GM23338 (cell line): ENCODE measurements at regions not wholly inside any gene's neighbourhood (a gene's known extent, or its start where the extent isn't known, plus 50 kb on each side); places are given as distances from the start of the nearest gene placed in this dataset.

ENCODE experiments used
- ATAC-seq: fragments of 200-7000 bp; cut with Tn5 transposase; 3 replicates; pipeline ENCODE4 v1.9.1; 2020
- DNase-seq: peaks from one replicate; pipeline ENCODE4 v3.0.0-alpha.2; 2015; ENCODE audit warnings: low spot score
- H2AFZ ChIP-seq: fragments of 200-600 bp; sonication (generic); 2 replicates; pipeline ENCODE4 v1.8.0; 2016; ENCODE audit warnings: antibody characterized with exemption, mild to moderate bottlenecking, moderate library complexity
- H3F3A ChIP-seq: fragments of 200-600 bp; sonication (generic); replicated peaks from 2 replicates; pipeline ENCODE4 v1.8.0; 2017; ENCODE audit warnings: antibody characterized with exemption, mixed run types, low read depth
- H3K27ac ChIP-seq: fragments of 200-600 bp; sonication (generic); 2 replicates; pipeline ENCODE4 v1.6.1; 2016; ENCODE audit warnings: low read depth
- H3K27me3 ChIP-seq: fragments of 200-600 bp; sonication (generic); 2 replicates; pipeline ENCODE4 v1.8.0; 2016; ENCODE audit warnings: mild to moderate bottlenecking, mixed run types, moderate library complexity; ENCODE audit not compliant: insufficient read depth
- H3K36me3 ChIP-seq: fragments of 200-600 bp; sonication (generic); 2 replicates; pipeline ENCODE4 v1.8.0; 2016; ENCODE audit warnings: mild to moderate bottlenecking; ENCODE audit not compliant: insufficient read depth
- H3K4me1 ChIP-seq: fragments of 200-600 bp; sonication (generic); 2 replicates; pipeline ENCODE4 v1.8.0; 2016; ENCODE audit warnings: mild to moderate bottlenecking, moderate library complexity; ENCODE audit not compliant: insufficient read depth
- H3K4me2 ChIP-seq: fragments of 200-600 bp; sonication (generic); 2 replicates; pipeline ENCODE4 v1.7.1; 2017; ENCODE audit warnings: mixed run types
- H3K4me3 ChIP-seq: fragments of 200-600 bp; sonication (generic); 2 replicates; pipeline ENCODE4 v1.6.1; 2016; ENCODE audit warnings: mixed run types
- H3K79me2 ChIP-seq: fragments of 200-600 bp; sonication (generic); replicated peaks from 2 replicates; pipeline ENCODE4 v1.8.0; 2017; ENCODE audit warnings: mild to moderate bottlenecking; ENCODE audit not compliant: insufficient read depth
- H3K9me2 ChIP-seq: fragments of 200-600 bp; sonication (generic); 2 replicates; pipeline ENCODE4 v1.8.0; 2017; ENCODE audit not compliant: insufficient read depth
- H4K20me1 ChIP-seq: fragments of 200-600 bp; sonication (generic); replicated peaks from 2 replicates; pipeline ENCODE4 v1.8.0; 2017; ENCODE audit warnings: mild to moderate bottlenecking; ENCODE audit not compliant: insufficient read depth
- H3K27ac Mint-ChIP-seq: 2 replicates; pipeline ENCODE4 v1.8.0; 2020; ENCODE audit warnings: inconsistent platforms, mild to moderate bottlenecking, moderate library complexity, mixed read lengths
- H3K27me3 Mint-ChIP-seq: 3 replicates; pipeline ENCODE4 v1.8.0; 2022; ENCODE audit warnings: low read depth, mild to moderate bottlenecking, moderate library complexity, mixed read lengths, inconsistent platforms; ENCODE audit not compliant: insufficient read depth, poor library complexity
- H3K36me3 Mint-ChIP-seq: 3 replicates; pipeline ENCODE4 v1.8.0; 2021; ENCODE audit warnings: low read depth, mild to moderate bottlenecking, inconsistent platforms, moderate library complexity, mixed read lengths
- H3K4me1 Mint-ChIP-seq: 3 replicates; pipeline ENCODE4 v1.8.0; 2020; ENCODE audit warnings: mild to moderate bottlenecking, inconsistent platforms, mixed read lengths
- H3K4me3 Mint-ChIP-seq: 3 replicates; pipeline ENCODE4 v1.8.0; 2021; ENCODE audit warnings: moderate library complexity, mild to moderate bottlenecking, inconsistent platforms, mixed read lengths
- H3K9me3 Mint-ChIP-seq: 3 replicates; pipeline ENCODE4 v1.8.0; 2020; ENCODE audit warnings: moderate library complexity, mild to moderate bottlenecking, inconsistent platforms, mixed read lengths
- CREB1 ChIP-seq: fragments of 250-450 bp; sonication (Bioruptor Pico); IDR thresholded peaks from 2 replicates; pipeline ENCODE4 v1.5.0; 2020; ENCODE audit warnings: low read depth, mild to moderate bottlenecking, moderate library complexity
- CTCF ChIP-seq, 2 experiments: fragments of 200-600 bp in 1 of 2; sonication (generic) in 1 of 2; conservative IDR thresholded peaks; 2 replicates each; pipeline versions ENCODE4 v1.5.1 to v1.6.1; 2016 to 2017; ENCODE audit warnings: antibody characterized with exemption in 2 of 2, low read depth in 2 of 2, mild to moderate bottlenecking in 2 of 2, moderate library complexity in 1 of 2
- EZH2 ChIP-seq: fragments of 200-600 bp; sonication (generic); IDR thresholded peaks from one replicate; pipeline ENCODE4 v1.8.0; 2017; ENCODE audit warnings: antibody characterized with exemption, mild to moderate bottlenecking, low read depth; ENCODE audit not compliant: unreplicated experiment
- EZH2phosphoT487 ChIP-seq: fragments of 200-600 bp; sonication (generic); IDR thresholded peaks from one replicate; pipeline ENCODE4 v1.8.1; 2018; ENCODE audit warnings: antibody characterized with exemption; ENCODE audit not compliant: unreplicated experiment
- JUNB ChIP-seq: IDR thresholded peaks from one replicate; pipeline ENCODE4 v1.6.1; 2016; ENCODE audit warnings: antibody characterized with exemption; ENCODE audit not compliant: unreplicated experiment
- NANOG ChIP-seq: IDR thresholded peaks from 2 replicates; pipeline ENCODE4 v1.6.1; 2016; ENCODE audit warnings: antibody characterized with exemption, borderline replicate concordance
- POLR2AphosphoS5 ChIP-seq: IDR thresholded peaks from 2 replicates; pipeline ENCODE4 v1.6.1; 2016; ENCODE audit warnings: antibody characterized with exemption, low read depth
- STAT1 ChIP-seq: IDR thresholded peaks from one replicate; pipeline ENCODE4 v1.6.1; 2016; ENCODE audit warnings: antibody characterized with exemption; ENCODE audit not compliant: unreplicated experiment
- ZNF114 ChIP-seq: fragments of 250-450 bp; sonication (Bioruptor Pico); IDR thresholded peaks from 2 replicates; pipeline ENCODE4 v1.5.0; 2020; ENCODE audit warnings: mild to moderate bottlenecking, moderate library complexity
- ZNF331 ChIP-seq: fragments of 250-450 bp; sonication (Bioruptor Pico); IDR thresholded peaks from 2 replicates; pipeline ENCODE4 v1.5.0; 2020; ENCODE audit warnings: low read depth, mild to moderate bottlenecking, moderate library complexity
- ZNF462 ChIP-seq: fragments of 250-450 bp; sonication (Bioruptor Pico); IDR thresholded peaks from 2 replicates; pipeline ENCODE4 v1.5.0; 2020; ENCODE audit warnings: mild to moderate bottlenecking, moderate library complexity

- H3K4me1 ChIP-seq = no peaks in the 10 kb centered on the region
- H3F3A ChIP-seq = no peaks in the 10 kb centered on the region
- no peaks in the 10 kb centered on the region for H3K79me2 ChIP-seq
- no peak overlapping the region for H3K4me3 ChIP-seq
- Mint-ChIP-seq H3K4me1 (peaks cover 2% of the 10 kb centered on the region; the same call in 2 of the 3 replicates), H3K4me3 (no peak overlapping the region), H3K27ac (no peak overlapping the region), H3K36me3 (no peaks in the 10 kb centered on the region), H3K27me3 (peaks cover 6% of the 10 kb centered on the region), H3K9me3 (peaks cover 3% of the 10 kb centered on the region; the same call in 2 of the 3 replicates)
- no peak overlapping the region for H3K27ac ChIP-seq
- 0 out of 2 replicates have a peak, but pooled peaks cover 3% of the 10 kb centered on the region for H3K9me2 ChIP-seq
- ATAC-seq (no peak), DNase-seq (no peak)
- no peak overlapping the region for H3K4me2 ChIP-seq
- H3K27me3 ChIP-seq = no peaks in the 10 kb centered on the region
- no peaks in the 10 kb centered on the region for H4K20me1 ChIP-seq
- no peak overlapping the region for H2AFZ ChIP-seq
- TF ChIP-seq POLR2AphosphoS5 = no peak
- no peak for TF ChIP-seq EZH2
- TF ChIP-seq ZNF114 (CRISPR knock-in tag) = no peak
- TF ChIP-seq JUNB = no peak
- TF ChIP-seq EZH2phosphoT487 = no peak
- TF ChIP-seq CREB1 (CRISPR knock-in tag) = no peak
- TF ChIP-seq NANOG = no peak
- TF ChIP-seq CTCF (conservative IDR thresholded peaks at IDR 0.05; ENCODE audit: low read depth in 2 of 2) = no peak
- no peak for TF ChIP-seq STAT1
- H3K36me3 ChIP-seq = no peaks in the 10 kb centered on the region
These were observed 338.1 kb downstream of the C16orf95 start for GRCh38 chr16:86979061-86979460.

- Histone ChIP-seq H3K4me3 (no peak overlapping the region), H3K9me2 (0 out of 2 replicates have a peak, but pooled peaks cover 3% of the 10 kb centered on the region), H3K79me2 (no peaks in the 10 kb centered on the region), H2AFZ (no peak overlapping the region), H3K4me1 (no peaks in the 10 kb centered on the region), H3K27ac (no peak overlapping the region), H3K4me2 (no peak overlapping the region), H3K36me3 (no peaks in the 10 kb centered on the region), H3K27me3 (no peaks in the 10 kb centered on the region), H4K20me1 (no peaks in the 10 kb centered on the region), H3F3A (no peaks in the 10 kb centered on the region)
- Mint-ChIP-seq H3K4me3 (no peak overlapping the region), H3K4me1 (peaks cover 7% of the 10 kb centered on the region), H3K27me3 (peaks cover 9% of the 10 kb centered on the region), H3K9me3 (peaks cover 2% of the 10 kb centered on the region; the same call in 2 of the 3 replicates), H3K27ac (no peak overlapping the region), H3K36me3 (no peaks in the 10 kb centered on the region)
- ATAC-seq = no peak
- no peak for DNase-seq
- TF ChIP-seq ZNF331 (CRISPR knock-in tag) (no peak), ZNF462 (CRISPR knock-in tag) (no peak), EZH2phosphoT487 (no peak), ZNF114 (CRISPR knock-in tag) (no peak), JUNB (no peak), CTCF (conservative IDR thresholded peaks at IDR 0.05; ENCODE audit: low read depth in 2 of 2) (no peak)
These were observed 337.1 kb downstream of the C16orf95 start for GRCh38 chr16:86979984-86980553.
